ENCODE measurements at regions not wholly inside any gene's neighbourhood (a gene's known extent, or its start where the extent isn't known, plus 50 kb on each side); places are given as distances from the start of the nearest gene placed in this dataset.

DNA sequence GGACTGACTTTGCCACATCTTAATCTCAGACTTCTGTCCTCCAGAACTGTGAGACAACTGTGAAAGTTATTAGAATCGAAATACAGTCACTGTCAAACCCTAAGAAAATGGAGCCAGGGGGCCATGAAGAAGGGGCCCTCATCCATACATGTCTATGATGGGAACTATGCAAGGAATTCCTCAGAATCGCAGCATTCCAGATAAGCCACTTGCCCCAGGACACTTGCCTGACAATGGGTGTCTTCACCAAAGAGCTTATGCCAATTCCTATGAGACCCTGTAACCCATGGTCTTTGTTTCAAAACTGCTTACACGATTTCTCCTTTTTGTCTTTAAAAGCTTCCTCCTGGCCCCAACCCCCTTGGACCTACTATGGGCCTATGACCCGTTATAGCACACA is 90.4 kb upstream of the FOXP4 start:
- TF ChIP-seq CTCF (IDR thresholded peaks at IDR 0.05), result no peak
- TF ChIP-seq POLR2A (IDR thresholded peaks at IDR 0.05), result no peak
